ENCODE measurements at regions not wholly inside any gene's neighbourhood (a gene's known extent, or its start where the extent isn't known, plus 50 kb on each side); places are given as distances from the start of the nearest gene placed in this dataset.

- Histone ChIP-seq H3K9ac (ENCODE audit: low read length) (no peak overlapping the region), H3K79me2 (ENCODE audit: insufficient read depth, low read length) (no peaks in the 10 kb centered on the region), H3K9me3 (ENCODE audit: control insufficient read depth in 1 of 2, insufficient read depth in 1 of 2, low read depth in 1 of 2, low read length in 2 of 2) (no peaks in the 10 kb centered on the region), H3K4me3 (replicated peaks in 1 of 2; ENCODE audit: low read depth in 1 of 2, low read length in 2 of 2) (no peak overlapping the region), H4K20me1 (ENCODE audit: insufficient read depth) (no peaks in the 10 kb centered on the region), H3K27me3 (ENCODE audit: insufficient read depth, low read length) (0 out of 2 replicates have a peak, but pooled peaks cover 5% of the 10 kb centered on the region), H3K27ac (ENCODE audit: low read depth, low read length) (no peak overlapping the region), H3K4me1 (ENCODE audit: control insufficient read depth in 1 of 2, insufficient read depth in 2 of 2, low read length in 2 of 2) (no peaks in the 10 kb centered on the region), H3K9me2 (ENCODE audit: insufficient read depth) (no peaks in the 10 kb centered on the region), H3K36me3 (ENCODE audit: control insufficient read depth in 1 of 2, insufficient read depth in 2 of 2, low read length in 2 of 2) (no peaks in the 10 kb centered on the region), H3K4me2 (ENCODE audit: low read length) (no peak overlapping the region), H2AFZ (ENCODE audit: low read depth, low read length, poor library complexity, severe bottlenecking) (no peak overlapping the region)
- ChIA-PET RAD21 (ENCODE audit: low non-redundant PET in 1 of 2, low total read pairs in 2 of 2, uncharacterized antibody in 2 of 2, unreplicated experiment in 2 of 2) (no interaction called here), POLR2A (no interaction called here), CTCF (no interaction called here)
- no peak for ATAC-seq
- DNase-seq (ENCODE audit: low read depth, low spot score), result no peak
- no TSS peak for BruUV-seq (replicated peaks)
- intact Hi-C loops (cut with micrococcal nuclease), result no loop called here
- no peak for TF ChIP-seq ELF1 (IDR thresholded peaks at IDR 0.05; ENCODE audit: borderline replicate concordance, low read depth)
- TF ChIP-seq ZBTB33 (IDR thresholded peaks at IDR 0.05; ENCODE audit: extremely low read depth, insufficient replicate concordance, low read length), result no peak
- no peak for TF ChIP-seq CTCF (IDR thresholded peaks at IDR 0.05 in 2 of 3, conservative IDR thresholded peaks at IDR 0.05 in 1 of 3; ENCODE audit: borderline replicate concordance in 1 of 3, insufficient read depth in 1 of 3, low read depth in 2 of 3, low read length in 2 of 3)
- TF ChIP-seq EZH2phosphoT487 (IDR thresholded peaks at IDR 0.05; ENCODE audit: borderline replicate concordance), result no peak
- no peak for TF ChIP-seq CEBPB (IDR thresholded peaks at IDR 0.05; ENCODE audit: low read depth)
- TF ChIP-seq POLR2A (IDR thresholded peaks at IDR 0.05; ENCODE audit: borderline replicate concordance, extremely low read depth, insufficient read depth, insufficient read length), result no peak
- TF ChIP-seq SIN3A (IDR thresholded peaks at IDR 0.05; ENCODE audit: low read depth), result no peak
- TF ChIP-seq, protein P1, sequence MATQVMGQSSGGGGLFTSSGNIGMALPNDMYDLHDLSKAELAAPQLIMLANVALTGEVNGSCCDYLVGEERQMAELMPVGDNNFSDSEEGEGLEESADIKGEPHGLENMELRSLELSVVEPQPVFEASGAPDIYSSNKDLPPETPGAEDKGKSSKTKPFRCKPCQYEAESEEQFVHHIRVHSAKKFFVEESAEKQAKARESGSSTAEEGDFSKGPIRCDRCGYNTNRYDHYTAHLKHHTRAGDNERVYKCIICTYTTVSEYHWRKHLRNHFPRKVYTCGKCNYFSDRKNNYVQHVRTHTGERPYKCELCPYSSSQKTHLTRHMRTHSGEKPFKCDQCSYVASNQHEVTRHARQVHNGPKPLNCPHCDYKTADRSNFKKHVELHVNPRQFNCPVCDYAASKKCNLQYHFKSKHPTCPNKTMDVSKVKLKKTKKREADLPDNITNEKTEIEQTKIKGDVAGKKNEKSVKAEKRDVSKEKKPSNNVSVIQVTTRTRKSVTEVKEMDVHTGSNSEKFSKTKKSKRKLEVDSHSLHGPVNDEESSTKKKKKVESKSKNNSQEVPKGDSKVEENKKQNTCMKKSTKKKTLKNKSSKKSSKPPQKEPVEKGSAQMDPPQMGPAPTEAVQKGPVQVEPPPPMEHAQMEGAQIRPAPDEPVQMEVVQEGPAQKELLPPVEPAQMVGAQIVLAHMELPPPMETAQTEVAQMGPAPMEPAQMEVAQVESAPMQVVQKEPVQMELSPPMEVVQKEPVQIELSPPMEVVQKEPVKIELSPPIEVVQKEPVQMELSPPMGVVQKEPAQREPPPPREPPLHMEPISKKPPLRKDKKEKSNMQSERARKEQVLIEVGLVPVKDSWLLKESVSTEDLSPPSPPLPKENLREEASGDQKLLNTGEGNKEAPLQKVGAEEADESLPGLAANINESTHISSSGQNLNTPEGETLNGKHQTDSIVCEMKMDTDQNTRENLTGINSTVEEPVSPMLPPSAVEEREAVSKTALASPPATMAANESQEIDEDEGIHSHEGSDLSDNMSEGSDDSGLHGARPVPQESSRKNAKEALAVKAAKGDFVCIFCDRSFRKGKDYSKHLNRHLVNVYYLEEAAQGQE (IDR thresholded peaks at IDR 0.05; ENCODE audit: low read depth), result no peak
- no peak for TF ChIP-seq RAD21 (IDR thresholded peaks at IDR 0.05; ENCODE audit: low read depth)
- no peak for TF ChIP-seq EZH2 (IDR thresholded peaks at IDR 0.05)
- no peak for TF ChIP-seq SRF (IDR thresholded peaks at IDR 0.05; ENCODE audit: low read depth)
- no peak for TF ChIP-seq ZFX (IDR thresholded peaks at IDR 0.05)
- TF ChIP-seq TCF7L2 (IDR thresholded peaks at IDR 0.05; ENCODE audit: borderline replicate concordance, extremely low read depth, insufficient read depth, insufficient read length), result no peak
- no peak for TF ChIP-seq FOSL1 (IDR thresholded peaks at IDR 0.05; ENCODE audit: low read depth)
- no peak for TF ChIP-seq ZNF274 (IDR thresholded peaks at IDR 0.05; ENCODE audit: low read depth, low read length)
- no peak for TF ChIP-seq YY1 (IDR thresholded peaks at IDR 0.05; ENCODE audit: extremely low read depth, insufficient replicate concordance, low read depth, low read length)
- TF ChIP-seq SP1 (IDR thresholded peaks at IDR 0.05; ENCODE audit: low read depth), result no peak
These were observed 777.1 kb downstream of the RNF144A start for GRCh38 chr2:7694076-7694985.
